T-helper 22 cell (primary cell): ENCODE measurements at regions not wholly inside any gene's neighbourhood (a gene's known extent, or its start where the extent isn't known, plus 50 kb on each side); places are given as distances from the start of the nearest gene placed in this dataset.
"Not testable (repeated sequence)": the region's sequence is repeated elsewhere in the genome, so short reads cannot be mapped to it uniquely, and the experiment has no call there.

Experiments
- DNase-seq: peaks from one replicate; pipeline ENCODE4 v3.0.0-alpha.2; 2020; ENCODE audit warnings: low read depth

DNA sequence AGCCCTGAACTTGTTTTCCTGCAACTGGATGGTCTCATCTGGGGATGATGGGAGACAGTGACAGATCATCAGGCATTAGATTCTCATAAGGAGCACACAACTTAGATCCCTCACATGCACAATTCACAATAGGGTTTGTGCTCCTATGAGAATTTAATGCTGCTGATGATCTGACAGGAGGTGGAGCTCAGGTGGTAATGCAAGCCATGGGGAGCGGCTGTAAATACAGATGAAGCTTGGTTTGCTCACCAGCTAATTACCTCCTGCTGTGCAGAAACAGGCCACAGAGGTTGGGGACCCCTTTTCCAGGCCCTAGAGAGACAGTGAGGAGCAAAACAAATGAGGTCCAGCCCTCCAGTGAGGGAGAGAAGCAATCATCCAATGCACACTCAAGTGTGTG is 168.6 kb downstream of the RGS9 start:
- DNase-seq = no peak

DNA sequence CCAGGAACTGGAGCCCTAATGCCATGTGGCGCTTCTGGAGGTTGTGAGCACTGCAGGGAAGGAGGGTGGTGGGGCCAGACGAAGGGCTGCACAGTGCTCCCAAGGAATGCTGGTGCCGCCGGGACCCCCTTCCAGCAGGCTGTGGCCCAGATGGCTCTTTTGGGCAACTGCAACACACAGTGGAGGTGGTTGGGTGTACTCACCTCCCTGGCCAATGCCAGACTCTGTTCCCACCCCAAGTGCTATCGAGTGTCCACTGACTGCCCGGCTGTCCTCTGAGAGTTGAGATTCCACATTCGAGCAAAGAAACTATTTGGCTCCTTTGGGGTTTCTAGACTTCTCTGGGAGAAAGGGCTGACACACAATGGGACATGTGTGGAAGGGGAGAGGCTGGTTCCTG is 167.9 kb downstream of the RGS9 start:
- DNase-seq = no peak

DNA sequence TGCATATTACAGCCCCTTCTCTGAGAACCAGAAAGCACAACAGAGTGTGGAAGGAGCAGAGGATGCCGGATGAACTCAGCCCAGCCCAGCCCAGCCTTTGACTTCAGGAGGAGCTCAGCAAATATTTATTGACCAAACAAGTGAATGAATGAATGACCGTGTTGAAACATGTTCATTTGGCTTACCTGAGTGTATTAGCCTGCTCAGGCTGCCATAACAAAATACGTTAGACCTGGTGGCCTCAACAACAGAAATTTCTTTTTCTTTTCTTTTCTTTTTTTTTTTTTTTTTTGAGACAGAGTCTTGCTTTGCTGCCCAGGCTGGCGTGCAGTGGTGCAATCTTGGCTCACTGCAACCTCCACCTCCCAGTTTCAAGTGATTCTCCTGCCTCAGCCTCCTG is 164.7 kb downstream of the RGS9 start:
- not testable (repeated sequence) for DNase-seq

DNA sequence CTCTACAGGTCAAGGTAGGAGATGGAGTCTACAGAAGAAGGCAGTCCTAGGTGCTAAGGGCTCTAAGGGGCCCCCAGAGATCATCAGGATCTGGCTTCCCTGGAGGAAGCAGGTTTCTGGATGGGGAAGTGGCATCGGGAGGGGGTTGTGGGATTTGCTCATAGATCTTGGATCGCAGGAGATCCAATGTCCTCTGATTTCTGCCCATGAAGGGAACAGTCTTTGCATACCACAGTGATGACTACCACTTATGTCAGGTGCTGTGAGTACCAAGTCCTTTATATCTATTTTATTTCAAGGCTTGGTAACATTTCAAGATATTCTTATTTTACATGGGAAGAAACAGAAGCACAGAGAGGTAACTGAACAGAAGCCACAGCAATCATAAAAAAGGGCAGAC is 164.0 kb downstream of the RGS9 start:
- no peak for DNase-seq

GRCh38 chr17:65297916-65298315 is 160.7 kb downstream of the RGS9 start:
- DNase-seq = no peak

DNA sequence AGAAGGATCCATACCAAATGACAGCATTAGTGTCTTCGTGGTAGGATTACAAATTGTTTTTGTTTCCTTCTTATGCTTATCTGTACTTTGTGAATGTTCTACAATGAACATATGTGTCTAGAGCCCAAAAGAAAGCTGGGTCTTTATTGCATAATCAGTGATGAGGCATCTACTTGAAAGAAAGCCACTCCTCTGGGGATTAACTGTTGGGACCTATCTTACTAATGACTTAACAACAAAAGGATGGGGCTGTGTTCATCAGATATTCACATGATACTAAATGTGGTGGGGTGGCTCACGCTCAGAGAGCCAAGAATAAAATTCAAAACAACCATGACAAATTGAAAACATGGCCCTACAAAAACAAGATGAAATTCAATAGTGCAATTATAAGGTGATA is 160.2 kb downstream of the RGS9 start:
- DNase-seq = no peak

DNA sequence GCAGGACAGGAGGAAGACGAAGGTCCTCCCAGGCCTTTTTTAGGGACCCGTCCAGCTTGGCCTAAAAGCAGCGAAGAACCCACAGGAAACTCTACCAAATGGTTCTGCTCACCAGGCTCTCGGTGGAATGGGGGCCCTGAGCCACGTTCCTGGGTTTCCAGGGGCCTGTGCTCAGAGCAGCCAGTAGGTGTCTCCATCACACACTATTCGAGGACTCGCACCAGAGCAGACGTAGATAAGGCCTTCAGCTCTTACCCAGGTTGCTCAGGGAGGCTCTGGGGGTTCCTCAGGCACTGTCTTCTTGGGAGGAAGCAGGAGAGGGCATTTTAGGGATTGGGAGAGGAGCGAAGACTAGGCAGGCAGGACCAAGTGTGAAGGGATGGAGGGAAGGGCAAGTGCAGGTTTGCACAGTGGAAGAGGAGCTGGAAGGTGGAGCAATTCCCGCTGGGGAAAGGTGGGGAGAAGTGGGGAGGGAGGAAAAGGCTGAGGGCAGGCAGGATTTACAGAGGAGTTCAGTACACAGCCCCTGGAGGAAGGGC is 157.1 kb downstream of the RGS9 start:
- peak; percentile 19 for DNase-seq

GRCh38 chr17:65293584-65294180 is 156.5 kb downstream of the RGS9 start:
- no peak for DNase-seq

DNA sequence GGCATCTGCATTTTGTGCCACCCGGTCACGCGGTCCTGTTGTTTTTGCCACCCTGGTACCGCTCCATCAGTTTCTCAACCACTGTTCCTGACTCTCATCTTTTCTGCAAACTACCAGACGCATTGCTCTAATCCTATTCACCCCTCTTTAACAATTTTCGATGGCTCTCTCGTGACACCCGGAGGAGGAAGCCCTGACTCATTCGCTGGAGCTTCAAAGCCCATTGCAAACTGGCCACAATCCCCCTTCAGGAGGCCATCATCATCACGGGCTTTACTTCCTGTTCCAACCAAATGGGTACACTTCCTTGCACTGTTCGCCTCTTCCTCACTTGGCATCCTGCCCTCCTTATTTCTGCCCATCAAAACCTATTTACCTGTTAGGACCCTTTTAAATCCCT is 155.3 kb downstream of the RGS9 start:
- no peak for DNase-seq

DNA sequence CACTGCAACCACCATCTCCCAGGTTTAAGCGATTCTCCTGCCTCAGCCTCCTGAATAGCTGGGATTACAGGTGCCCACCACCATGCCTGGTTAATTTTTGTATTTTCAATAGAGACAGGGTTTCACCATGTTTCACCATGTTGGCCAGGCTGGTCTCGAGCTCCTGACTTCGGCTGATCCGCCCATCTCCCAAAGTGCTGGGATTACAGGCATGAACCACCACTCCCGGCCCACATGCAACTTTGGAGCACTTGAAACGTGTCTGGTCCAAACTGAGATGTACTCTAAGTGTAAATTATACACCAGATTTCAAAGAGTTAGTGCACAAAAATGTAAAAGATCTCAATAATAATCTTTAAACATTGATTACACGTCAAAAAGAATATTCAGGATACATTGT is 154.1 kb downstream of the RGS9 start:
- DNase-seq = not testable (repeated sequence)

DNA sequence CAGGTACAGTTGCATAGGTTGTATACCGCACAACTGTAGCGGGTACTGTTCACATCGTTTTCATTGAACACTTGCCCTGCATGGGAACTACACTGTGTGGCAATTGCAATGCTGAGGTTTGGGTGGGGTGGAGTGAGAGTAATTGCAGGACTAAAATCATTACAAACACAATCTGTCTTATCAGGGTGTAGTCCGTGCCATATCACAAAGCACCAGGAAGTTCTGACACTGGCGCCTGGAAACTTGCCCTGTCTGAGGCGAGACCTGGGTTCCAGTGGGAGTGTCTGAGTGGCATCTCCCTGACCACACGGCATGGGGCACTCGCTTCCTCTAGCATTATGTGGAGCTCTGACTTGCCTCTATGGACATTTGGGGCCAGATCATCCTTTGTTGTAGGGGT is 153.4 kb downstream of the RGS9 start:
- no peak for DNase-seq

DNA sequence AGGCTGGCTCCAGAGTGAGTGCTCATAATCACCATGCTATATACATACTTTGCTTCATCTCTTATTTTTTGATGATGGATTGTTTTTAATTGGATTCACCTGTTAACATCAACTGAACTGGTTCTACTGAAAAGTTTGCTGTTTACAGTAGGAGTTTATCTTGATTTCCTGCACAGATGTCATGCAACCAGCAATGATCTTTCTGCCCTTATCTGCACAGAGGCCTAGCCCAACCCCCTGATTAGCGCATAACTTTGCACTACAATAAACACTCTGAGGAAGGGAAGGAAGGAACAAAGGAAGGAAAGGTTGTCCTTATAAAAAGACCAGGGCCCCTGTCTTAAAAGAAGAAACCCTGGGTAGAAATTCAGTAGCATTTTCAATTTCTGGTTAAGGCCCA is 152.9 kb downstream of the RGS9 start:
- no peak for DNase-seq

DNA sequence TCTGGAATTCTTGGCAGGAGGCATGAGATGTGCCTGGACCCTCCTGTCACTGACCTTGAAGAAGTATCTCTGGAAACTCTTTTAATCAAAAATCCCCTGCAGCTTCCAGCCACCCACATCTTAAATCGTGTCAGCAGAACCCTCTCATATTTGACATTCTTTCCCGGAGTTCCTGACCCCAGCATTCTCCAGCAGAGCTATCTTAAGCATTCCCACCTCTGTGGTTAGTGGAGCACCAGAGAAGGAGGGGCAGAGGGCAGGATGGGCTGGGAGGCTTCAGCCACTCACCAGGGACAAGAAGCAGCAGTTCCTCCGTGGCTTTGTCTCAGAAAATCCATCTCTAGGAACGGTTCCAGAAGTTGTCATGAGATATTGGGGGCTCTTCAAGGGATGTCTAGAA is 149.9 kb downstream of the RGS9 start:
- DNase-seq = no peak

GRCh38 chr17:65283704-65284103 is 146.5 kb downstream of the RGS9 start:
- no peak for DNase-seq

DNA sequence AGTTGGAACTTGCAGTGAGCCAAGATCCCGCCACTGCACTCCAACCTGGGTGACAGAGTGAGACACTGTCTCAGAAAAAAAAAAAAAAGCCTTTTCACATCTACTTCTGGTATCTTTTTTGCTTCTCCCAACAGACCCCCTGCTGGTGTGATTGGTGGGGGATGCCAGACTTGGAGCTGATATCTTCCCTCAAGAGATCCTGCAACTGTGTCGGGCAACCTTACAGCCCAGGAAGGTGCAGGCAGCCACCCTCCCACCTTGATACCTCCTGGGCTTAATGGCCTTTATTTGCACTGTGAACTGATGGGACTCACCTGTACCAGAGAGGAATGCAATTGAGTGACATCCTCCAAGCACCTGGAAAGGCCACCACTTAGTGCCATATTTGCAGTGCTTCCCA is 142.3 kb downstream of the RGS9 start:
- DNase-seq = no peak

- no peak for DNase-seq
Measured at GRCh38 chr17:65278820-65279184, 141.6 kb downstream of the RGS9 start.

DNA sequence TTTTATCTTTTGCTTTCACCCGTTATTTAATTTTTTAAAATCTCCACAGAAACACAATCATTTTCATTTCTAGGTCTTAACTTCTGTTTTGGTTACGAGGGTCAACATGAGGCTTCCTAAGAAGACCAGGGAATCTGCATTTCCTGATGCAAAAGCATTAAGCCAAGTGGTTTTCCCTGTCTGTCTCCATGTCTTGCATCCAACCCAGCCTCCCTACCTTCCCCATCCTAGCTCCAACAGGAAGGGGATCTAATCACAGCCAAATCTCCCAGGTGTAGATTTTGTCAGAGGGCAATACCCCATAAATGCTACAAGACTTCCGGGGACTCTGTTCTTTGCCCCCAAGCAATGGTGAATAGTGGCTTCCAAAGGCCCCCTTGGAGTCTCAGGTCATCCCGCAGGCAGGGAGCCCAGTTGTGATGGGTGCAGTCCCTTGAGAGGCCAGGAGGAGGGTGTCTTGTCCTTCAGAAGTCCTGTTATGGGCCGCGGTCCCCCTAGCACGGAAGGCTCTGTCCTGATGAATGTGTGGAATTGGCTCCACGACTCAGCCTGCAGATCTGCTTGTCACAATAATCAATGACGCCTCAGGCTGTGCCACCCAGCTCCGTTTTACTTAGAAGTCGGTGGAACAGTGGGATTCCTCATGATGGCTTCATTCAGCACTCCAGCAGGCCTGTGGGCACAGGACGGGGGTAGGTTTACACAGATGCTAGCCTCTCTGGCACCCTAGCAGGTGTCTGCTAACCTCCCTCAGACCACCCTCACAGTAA is 141.1 kb downstream of the RGS9 start:
- DNase-seq = no peak

DNA sequence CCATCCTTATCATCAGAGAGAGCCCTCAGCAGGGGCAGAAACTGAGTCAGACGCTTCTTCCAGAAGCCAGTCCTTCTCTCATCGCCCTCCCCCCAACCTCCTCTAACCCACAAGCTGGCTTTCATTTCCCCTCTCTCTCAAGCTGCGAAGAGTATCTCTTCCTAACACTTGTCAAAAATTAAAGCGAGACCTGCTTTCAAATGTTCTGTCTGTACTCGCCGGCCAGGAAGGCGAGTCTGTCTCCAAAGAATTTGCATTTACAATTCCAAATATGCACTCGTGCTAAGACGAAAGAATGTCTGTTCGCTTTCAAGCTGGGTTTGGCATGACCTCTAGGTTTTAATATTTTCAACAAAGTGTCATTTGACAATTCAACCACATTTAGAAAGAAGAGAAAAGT is 140.4 kb downstream of the RGS9 start:
- DNase-seq = no peak
